Heart left ventricle (tissue), 16 donors: ENCODE measurements at regions not wholly inside any gene's neighbourhood (a gene's known extent, or its start where the extent isn't known, plus 50 kb on each side); places are given as distances from the start of the nearest gene placed in this dataset.

Experiments
- ATAC-seq, 4 donors: fragments of 200-7000 bp; cut with Tn5 transposase; one replicate each; pipeline ENCODE4 v1.9.1; 2020 to 2022; ENCODE audit warnings: moderate library complexity in 4 of 4, mild to moderate bottlenecking in 3 of 4, moderate number of reproducible peaks in 1 of 4
- DNase-seq, 5 donors: peaks; one replicate each; pipeline ENCODE4 v3.0.0-alpha.2; 2020
- H3K27ac ChIP-seq, 12 donors: fragments of 200-600 bp; sonication (generic) in 4 of 12; one replicate each; pipeline versions ENCODE4 v1.5.0 to v1.8.0; 2016 to 2022; ENCODE audit warnings: mild to moderate bottlenecking in 2 of 12
- H3K27me3 ChIP-seq, 9 donors: fragments of 200-600 bp; sonication (generic) in 2 of 9; one replicate each; pipeline versions ENCODE4 v1.5.1 to v1.8.0; 2016 to 2022; ENCODE audit warnings: mild to moderate bottlenecking in 3 of 9
- H3K36me3 ChIP-seq, 9 donors: fragments of 200-600 bp; sonication (generic) in 2 of 9; one replicate each; pipeline versions ENCODE4 v1.5.0 to v1.8.0; 2018 to 2022; ENCODE audit warnings: mild to moderate bottlenecking in 2 of 9
- H3K4me1 ChIP-seq, 12 donors: fragments of 200-600 bp; sonication (generic) in 4 of 12; one replicate each; pipeline versions ENCODE4 v1.5.0 to v1.8.0; 2016 to 2022; ENCODE audit warnings: mild to moderate bottlenecking in 3 of 12
- H3K4me3 ChIP-seq, 12 donors: fragments of 200-600 bp; sonication (generic) in 4 of 12; one replicate each; pipeline versions ENCODE4 v1.5.0 to v1.8.0; 2017 to 2022; ENCODE audit warnings: mild to moderate bottlenecking in 9 of 12, moderate library complexity in 4 of 12
- H3K9me3 ChIP-seq, 12 donors: fragments of 200-600 bp; sonication (generic) in 4 of 12; one replicate each; pipeline versions ENCODE4 v1.5.0 to v1.8.0; 2016 to 2022; ENCODE audit warnings: mild to moderate bottlenecking in 1 of 12
- CTCF ChIP-seq, 12 donors: fragments of 200-600 bp; sonication (generic) in 4 of 12; IDR thresholded peaks; one replicate each; pipeline versions ENCODE4 v1.5.0 to v1.8.0; 2018 to 2022; ENCODE audit warnings: antibody characterized with exemption in 12 of 12, mild to moderate bottlenecking in 5 of 12
- POLR2A ChIP-seq, 2 donors: fragments of 450-650 bp; IDR thresholded peaks; one replicate each; pipeline ENCODE4 v1.6.1; 2017; ENCODE audit warnings: antibody characterized with exemption in 2 of 2, mild to moderate bottlenecking in 2 of 2, moderate library complexity in 2 of 2
- WGBS, 4 donors: extraction: QIAGEN DNeasy Blood & Tissue Kit in 2 of 4; methylation state at CpG; one replicate each; pipeline versions ENCODE4 v1.1.5 to v1.1.7; 2013 to 2018; 5-methylcytosine and 5-hydroxymethylcytosine counted together
- intact Hi-C, 10 donors: fragments of 100-400 bp; cut with DNase I; formaldehyde crosslinking; loops; one replicate each; pipeline versions ENCODE4 v1.11.1 to v1.14.2; 2022
- donor health status: ischemic (EF 13 %, LVEDD 7.1; RV severe dilation, severe dysfunction).
- donor health status: healthy with polysubstance abuse.
- donor health status: DM: no; HTN: yes; CAD: no.
- donor health status: DM: no; HTN: no; CAD: no.
- donor health status: ischemic (EF 25% LVEDD 6.9; RV normal size, moderate dysfunction).
- donor health status: ischemic (EF 25% LVEDD 5.7; RV mildly dilated, moderate dysfunction).
- donor health status: healthy.
- donor health status: DM: yes; HTN: yes; CAD: no.
- donor health status: ischemic (EF 35%, LVEDD 5.7; RV mildly dilated, moderate dysfunction).
- donor health status: nonischemic (EF 11% LVEDD 7.7; RV severe dilation, severe dysfunction).
- donor health status: DM: yes; HTN: yes; CAD: no.
- donor health status: PGD.
- donor health status: ischemic (EF 29% LVEDD 5.4; RV normal size, mild dysfunction).
- donor health status: nonischemic (EF 23%, LVEDD 6.1; RV moderate dilation, normal function).

DNA sequence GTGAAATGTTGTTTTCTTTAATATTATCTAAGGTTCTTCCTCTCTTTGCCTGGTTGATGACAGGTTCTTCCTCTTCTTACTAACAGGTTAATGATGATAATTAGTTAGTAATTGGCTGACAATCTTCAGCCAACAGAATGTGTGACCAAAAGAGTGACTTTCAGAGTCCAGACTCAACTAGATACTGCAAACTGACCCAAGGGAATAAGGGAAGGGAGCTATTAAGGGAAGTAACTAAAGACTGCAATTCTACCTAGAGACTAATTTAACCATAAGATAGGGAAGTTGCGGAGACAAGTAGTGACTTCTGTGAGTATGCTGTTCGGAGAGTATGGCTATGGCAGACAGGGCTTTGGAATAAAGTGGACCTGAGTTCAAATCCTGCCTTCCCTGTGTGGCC is 127.3 kb upstream of the TACR1 start:
- Histone ChIP-seq H3K4me3 (no peak overlapping the region), H3K4me1 (peaks cover 0 to 10% (median 0%) of the 10 kb centered on the region in 12 donors), H3K27me3 (no peaks in the 10 kb centered on the region), H3K9me3 (no peaks in the 10 kb centered on the region), H3K27ac (no peak overlapping the region), H3K36me3 (no peaks in the 10 kb centered on the region)
- 81 to 95% (median 88%) methylated on average over 2 of the region's 2 CpGs for WGBS, 4 donors
- DNase-seq (no peak), ATAC-seq (no peak)
- intact Hi-C loops = no loop called here
- TF ChIP-seq CTCF (IDR thresholded peaks at IDR 0.05) = no peak
- no peak for TF ChIP-seq POLR2A (IDR thresholded peaks at IDR 0.05)

GRCh38 chr2:75325594-75325993 is 126.3 kb upstream of the TACR1 start:
- H3K9me3 ChIP-seq = no peaks in the 10 kb centered on the region
- peaks cover 0 to 10% (median 0%) of the 10 kb centered on the region in 12 donors for H3K4me1 ChIP-seq
- TF ChIP-seq CTCF (IDR thresholded peaks at IDR 0.05) (no peak), POLR2A (IDR thresholded peaks at IDR 0.05) (no peak)
- H3K36me3 ChIP-seq = no peaks in the 10 kb centered on the region
- H3K4me3 ChIP-seq = no peak overlapping the region
- ATAC-seq = no peak
- intact Hi-C loops = loop anchor here in 1 of 10 donors (2.0 kb wide), 1 partner anchor 39 kb away; no protein-coding TSS in a partner anchor
- peak overlapping the region in 2 of 12 donors; percentile 59 to 61 for H3K27ac ChIP-seq
- DNase-seq = no peak
- 85 to 100% (median 91%) methylated on average over 1 of the region's 1 CpG for WGBS, 4 donors
- H3K27me3 ChIP-seq = no peaks in the 10 kb centered on the region

- Histone ChIP-seq H3K4me3 (no peak overlapping the region), H3K9me3 (no peaks in the 10 kb centered on the region), H3K27ac (peak overlapping the region in 2 of 12 donors; percentile 59 to 61), H3K27me3 (no peaks in the 10 kb centered on the region), H3K4me1 (peaks cover 0 to 10% (median 0%) of the 10 kb centered on the region in 12 donors), H3K36me3 (no peaks in the 10 kb centered on the region)
- intact Hi-C loops = loop anchor here in 2 of 10 donors (2.0 to 5.0 kb wide), 2 partner anchors 38 to 253 kb away; no protein-coding TSS in a partner anchor
- DNase-seq (no peak), ATAC-seq (no peak)
- TF ChIP-seq CTCF (IDR thresholded peaks at IDR 0.05) = no peak
- TF ChIP-seq POLR2A (IDR thresholded peaks at IDR 0.05) = no peak
Observed at GRCh38 chr2:75324861-75325284, 125.6 kb upstream of the TACR1 start.

GRCh38 chr2:75324141-75324540 is 124.8 kb upstream of the TACR1 start:
- no peak overlapping the region for H3K4me3 ChIP-seq
- TF ChIP-seq CTCF (IDR thresholded peaks at IDR 0.05) (no peak), POLR2A (IDR thresholded peaks at IDR 0.05) (no peak)
- no peaks in the 10 kb centered on the region for H3K9me3 ChIP-seq
- ATAC-seq = no peak
- intact Hi-C loops = loop anchor here in 2 of 10 donors (2.0 to 5.0 kb wide), 2 partner anchors 37 to 252 kb away; no protein-coding TSS in a partner anchor
- no peaks in the 10 kb centered on the region for H3K27me3 ChIP-seq
- H3K36me3 ChIP-seq = no peaks in the 10 kb centered on the region
- no peak for DNase-seq
- peaks cover 0 to 10% (median 0%) of the 10 kb centered on the region in 12 donors for H3K4me1 ChIP-seq
- WGBS, 4 donors = 53 to 77% (median 71%) methylated on average over 2 of the region's 2 CpGs
- H3K27ac ChIP-seq = peak overlapping the region in 1 of 12 donors; percentile 1
